GM12873 (cell line): ENCODE measurements at regions not wholly inside any gene's neighbourhood (a gene's known extent, or its start where the extent isn't known, plus 50 kb on each side); places are given as distances from the start of the nearest gene placed in this dataset.

Experiments
- TF ChIP-seq, protein P1 (sequence below): IDR thresholded peaks from 2 replicates; pipeline ENCODE4 v1.5.1; 2012; ENCODE audit warnings: low read depth, mild to moderate bottlenecking, moderate library complexity, low read length, control low read depth; ENCODE audit not compliant: insufficient read depth; ENCODE audit errors: missing control alignments

DNA sequence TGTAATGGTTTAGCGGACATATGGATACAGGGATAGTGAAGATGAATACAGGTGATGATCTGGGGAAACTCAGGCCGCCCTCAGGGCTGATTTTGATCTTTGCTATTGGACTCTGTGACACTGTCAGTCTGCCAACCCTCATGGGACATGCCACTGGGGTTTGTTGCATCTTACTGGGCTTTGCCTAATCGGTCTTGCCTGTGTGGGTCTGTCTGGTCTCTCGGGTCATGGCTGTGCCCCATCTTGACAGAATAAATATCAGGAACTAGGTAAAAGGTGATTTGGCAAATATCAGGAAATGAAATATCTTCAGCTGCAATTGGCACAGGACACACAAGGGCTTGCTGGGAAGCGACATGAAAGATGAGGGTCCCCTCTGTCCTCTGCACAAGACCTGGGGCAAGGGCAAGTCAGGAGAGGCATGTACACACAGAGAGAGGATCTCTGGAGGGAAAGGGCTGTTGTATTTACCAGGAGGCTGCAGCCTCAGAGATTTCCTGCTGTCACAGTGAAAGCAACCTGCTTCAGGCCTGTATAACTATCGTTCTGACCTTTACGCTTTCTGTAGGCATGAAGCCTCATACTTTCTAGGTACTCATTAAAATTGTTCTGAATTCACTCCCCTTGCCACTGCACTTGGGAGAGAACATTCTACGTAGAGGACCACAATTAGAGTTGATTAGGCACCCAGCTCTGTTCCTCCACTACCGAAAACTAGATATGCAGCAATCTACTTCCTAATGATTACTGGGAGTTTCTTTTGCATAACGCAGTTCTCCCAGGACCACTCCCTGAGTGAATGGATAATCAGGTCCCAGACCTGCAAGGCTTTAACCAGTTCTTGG, 52.0 kb upstream of the GADD45A start:
- TF ChIP-seq, protein P1, sequence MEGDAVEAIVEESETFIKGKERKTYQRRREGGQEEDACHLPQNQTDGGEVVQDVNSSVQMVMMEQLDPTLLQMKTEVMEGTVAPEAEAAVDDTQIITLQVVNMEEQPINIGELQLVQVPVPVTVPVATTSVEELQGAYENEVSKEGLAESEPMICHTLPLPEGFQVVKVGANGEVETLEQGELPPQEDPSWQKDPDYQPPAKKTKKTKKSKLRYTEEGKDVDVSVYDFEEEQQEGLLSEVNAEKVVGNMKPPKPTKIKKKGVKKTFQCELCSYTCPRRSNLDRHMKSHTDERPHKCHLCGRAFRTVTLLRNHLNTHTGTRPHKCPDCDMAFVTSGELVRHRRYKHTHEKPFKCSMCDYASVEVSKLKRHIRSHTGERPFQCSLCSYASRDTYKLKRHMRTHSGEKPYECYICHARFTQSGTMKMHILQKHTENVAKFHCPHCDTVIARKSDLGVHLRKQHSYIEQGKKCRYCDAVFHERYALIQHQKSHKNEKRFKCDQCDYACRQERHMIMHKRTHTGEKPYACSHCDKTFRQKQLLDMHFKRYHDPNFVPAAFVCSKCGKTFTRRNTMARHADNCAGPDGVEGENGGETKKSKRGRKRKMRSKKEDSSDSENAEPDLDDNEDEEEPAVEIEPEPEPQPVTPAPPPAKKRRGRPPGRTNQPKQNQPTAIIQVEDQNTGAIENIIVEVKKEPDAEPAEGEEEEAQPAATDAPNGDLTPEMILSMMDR = no peak

DNA sequence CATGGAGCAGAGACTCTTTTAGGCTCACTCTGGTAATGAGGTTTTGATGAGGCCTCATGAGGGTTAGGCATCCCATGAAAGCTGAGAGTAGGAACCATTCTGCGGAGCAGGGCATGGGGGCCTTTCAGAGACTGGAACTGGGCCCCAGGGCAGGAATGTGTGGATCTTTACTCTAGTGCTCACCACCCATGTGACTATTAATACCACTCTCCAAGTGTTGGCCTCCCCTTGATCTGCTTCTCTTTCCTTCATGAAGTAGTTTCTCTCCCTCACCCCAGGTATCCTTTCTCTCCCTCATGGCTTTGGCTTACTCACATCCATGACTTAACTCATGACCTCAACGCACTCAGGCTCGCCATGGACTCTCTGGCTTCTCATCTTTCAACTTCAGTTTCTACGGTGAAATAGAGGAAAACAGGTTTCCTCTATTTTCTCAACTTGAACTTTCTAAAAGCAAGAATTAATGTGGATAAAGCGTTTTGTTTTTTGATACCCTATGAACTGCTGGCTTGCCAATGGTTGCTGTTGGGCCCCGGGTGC, 50.5 kb upstream of the GADD45A start:
- TF ChIP-seq, protein P1 = no peak

DNA sequence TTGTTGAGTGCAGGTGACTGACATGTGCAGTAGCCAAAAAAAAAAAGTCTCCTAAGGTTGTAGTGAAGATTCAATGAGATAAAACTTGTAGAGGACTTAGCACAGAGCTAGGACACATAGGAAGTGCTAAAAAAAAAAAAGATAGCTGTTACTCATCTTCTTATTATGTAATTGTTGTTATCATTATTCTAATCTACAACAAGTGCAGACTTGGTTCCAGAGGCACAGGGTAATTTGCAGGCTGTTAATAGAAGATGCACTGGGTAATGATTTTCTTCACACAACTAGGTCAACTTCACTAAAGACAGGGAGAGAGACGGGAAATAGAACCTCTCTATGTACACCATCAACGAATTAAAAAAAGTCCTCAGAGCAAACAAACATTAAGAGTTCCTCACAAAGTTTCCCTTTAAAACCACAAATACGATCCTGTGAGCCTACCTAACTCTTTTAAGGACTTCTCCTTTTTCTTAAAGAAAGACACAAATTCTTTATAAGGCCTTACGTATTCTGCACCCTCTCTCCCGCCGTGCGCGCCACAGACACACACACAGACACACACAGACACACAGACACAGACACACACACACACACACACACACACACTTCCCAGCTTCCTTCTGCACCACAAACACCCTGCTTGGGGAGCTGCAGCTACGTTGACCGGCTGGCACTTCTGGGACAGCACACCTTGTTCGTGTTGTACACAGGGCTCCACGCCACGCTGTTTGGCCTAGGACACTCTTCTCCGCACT, 49.8 kb upstream of the GADD45A start:
- TF ChIP-seq, protein P1 = no peak
